GM12878 (cell line): ENCODE measurements at regions not wholly inside any gene's neighbourhood (a gene's known extent, or its start where the extent isn't known, plus 50 kb on each side); places are given as distances from the start of the nearest gene placed in this dataset.

ENCODE experiments used
- ATAC-seq: fragments of 200-7000 bp; cut with Tn5 transposase; 3 replicates; pipeline ENCODE4 v1.9.1; 2020; ENCODE audit warnings: mild to moderate bottlenecking, moderate library complexity
- BruUV-seq: library from RNA; stranded (reverse); fragments of 400-500 nt; replicated peaks from 2 replicates; lab custom pipeline; 2021; lab: Mats Ljungman, UMichigan
- CTCF ChIA-PET: fragments of 300-600 bp; sonication (Branson Sonifier 250); formaldehyde crosslinking; extraction: SDS; loops from one replicate; lab custom pipeline; 2021; ENCODE audit warnings: inconsistent platforms; lab: Yijun Ruan, JAX
- POLR2A ChIA-PET: fragments of 350-600 bp; formaldehyde crosslinking; extraction: SDS; loops from one replicate; lab custom pipeline; 2021; ENCODE audit warnings: inconsistent platforms; lab: Charles Lee
- RAD21 ChIA-PET: fragments of 300-600 bp; sonication (Branson Sonifier 250); formaldehyde crosslinking; loops from one replicate; lab custom pipeline; 2023; ENCODE audit warnings: antibody characterized with exemption; ENCODE audit not compliant: unreplicated experiment; lab: Charles Lee
- SMC1A ChIA-PET: fragments of 300-600 bp; sonication (Branson Sonifier 250); formaldehyde crosslinking; loops from one replicate; lab custom pipeline; 2023; ENCODE audit not compliant: unreplicated experiment, uncharacterized antibody; lab: Charles Lee
- DNase-seq: peaks from one replicate; pipeline ENCODE4 v3.0.0-alpha.2; 2011; ENCODE audit warnings: low read depth, low spot score
- FAIRE-seq: peaks from 3 replicates; lab custom pipeline; 2011; peaks lifted over from hg19 to GRCh38; lab: Jason Lieb, UNC
- H2AFZ ChIP-seq: 2 replicates; pipeline ENCODE4 v1.6.0; 2011; ENCODE audit warnings: low read depth, low read length, control low read depth; ENCODE audit not compliant: control insufficient read depth
- H3K27ac ChIP-seq: 2 replicates; pipeline ENCODE4 v1.5.1; 2011; ENCODE audit warnings: control low read depth; ENCODE audit not compliant: control insufficient read depth, insufficient read depth
- H3K27me3 ChIP-seq, 2 experiments: replicated peaks in 1 of 2; 2 replicates each; pipeline versions ENCODE4 v1.6.0 to v1.6.1; 2011; ENCODE audit warnings: low read length in 1 of 2; ENCODE audit not compliant: control insufficient read depth in 2 of 2, insufficient read depth in 2 of 2
- H3K36me3 ChIP-seq, 2 experiments: 2 replicates each; pipeline ENCODE4 v1.5.1; 2011; ENCODE audit warnings: low read length in 1 of 2; ENCODE audit not compliant: control insufficient read depth in 2 of 2, insufficient read depth in 2 of 2
- H3K4me1 ChIP-seq: 2 replicates; pipeline ENCODE4 v1.6.1; 2011; ENCODE audit warnings: mild to moderate bottlenecking, low read length, moderate library complexity, mixed read lengths; ENCODE audit not compliant: control insufficient read depth, insufficient read depth
- H3K4me2 ChIP-seq: 2 replicates; pipeline ENCODE4 v1.6.0; 2011; ENCODE audit warnings: control low read depth; ENCODE audit not compliant: control insufficient read depth, insufficient read depth
- H3K4me3 ChIP-seq: fragments of 200-600 bp; sonication (generic); 2 replicates; pipeline ENCODE4 v1.5.1; 2016
- H3K79me2 ChIP-seq: 2 replicates; pipeline ENCODE4 v1.6.0; 2011; ENCODE audit warnings: low read length; ENCODE audit not compliant: control insufficient read depth, insufficient read depth
- H3K9ac ChIP-seq: 2 replicates; pipeline ENCODE4 v1.8.0; 2011; ENCODE audit warnings: low read length, control low read depth, mixed read lengths; ENCODE audit not compliant: control insufficient read depth, insufficient read depth
- H3K9me3 ChIP-seq: replicated peaks from 3 replicates; pipeline ENCODE4 v1.5.1; 2011; ENCODE audit warnings: mild to moderate bottlenecking, low read length; ENCODE audit not compliant: control insufficient read depth, insufficient read depth
- H4K20me1 ChIP-seq: 2 replicates; pipeline ENCODE4 v1.6.0; 2011; ENCODE audit not compliant: control insufficient read depth, insufficient read depth
- CHD1 ChIP-seq: IDR thresholded peaks from 2 replicates; pipeline ENCODE4 v1.6.1; 2012; ENCODE audit warnings: low read depth, low read length, improper control_type of control experiment
- ETV6 ChIP-seq, 2 experiments: fragments of 450-650 bp in 1 of 2; IDR thresholded peaks in 1 of 2; conservative IDR thresholded peaks in 1 of 2; 2 replicates each; pipeline ENCODE4 v1.6.1; 2014; ENCODE audit warnings: antibody characterized with exemption in 1 of 2, borderline replicate concordance in 1 of 2, low read depth in 1 of 2, mild to moderate bottlenecking in 1 of 2, moderate library complexity in 1 of 2
- GATAD2B ChIP-seq: fragments of 450-650 bp; conservative IDR thresholded peaks from 2 replicates; pipeline ENCODE4 v1.6.1; 2017; ENCODE audit warnings: low read depth, mild to moderate bottlenecking, moderate library complexity
- JUND ChIP-seq: IDR thresholded peaks from 2 replicates; pipeline ENCODE4 v1.6.1; 2012; ENCODE audit warnings: low read depth, mild to moderate bottlenecking, low read length, improper control_type of control experiment, moderate library complexity
- MEF2A ChIP-seq: IDR thresholded peaks from 2 replicates; pipeline ENCODE4 v1.6.1; 2011; ENCODE audit warnings: low read depth, mild to moderate bottlenecking, low read length, moderate library complexity; ENCODE audit not compliant: insufficient read depth
- MEF2B ChIP-seq: fragments of 450-650 bp; IDR thresholded peaks from 2 replicates; pipeline ENCODE4 v1.6.1; 2018; ENCODE audit warnings: mild to moderate bottlenecking, moderate library complexity; ENCODE audit not compliant: partially characterized antibody, poor library complexity, severe bottlenecking
- NRF1 ChIP-seq: conservative IDR thresholded peaks from 2 replicates; pipeline ENCODE4 v1.6.1; 2011; ENCODE audit warnings: mild to moderate bottlenecking, low read depth, low read length, improper control_type of control experiment
- PAX8 ChIP-seq: fragments of 450-650 bp; IDR thresholded peaks from 2 replicates; pipeline ENCODE4 v1.6.1; 2017; ENCODE audit warnings: mild to moderate bottlenecking, moderate library complexity
- RAD51 ChIP-seq: fragments of 450-650 bp; IDR thresholded peaks from 2 replicates; pipeline ENCODE4 v1.6.1; 2016; ENCODE audit warnings: moderate library complexity, mild to moderate bottlenecking, inconsistent platforms
- RB1 ChIP-seq: fragments of 450-650 bp; formaldehyde crosslinking; IDR thresholded peaks from 2 replicates; pipeline ENCODE4 v1.6.1; 2017; ENCODE audit warnings: mild to moderate bottlenecking, borderline replicate concordance
- SPI1 ChIP-seq: IDR thresholded peaks from 2 replicates; pipeline ENCODE4 v1.6.1; 2011; ENCODE audit warnings: low read depth, mild to moderate bottlenecking, low read length, moderate library complexity, borderline replicate concordance; ENCODE audit not compliant: insufficient read depth
- SREBF1 ChIP-seq: IDR thresholded peaks from 2 replicates; pipeline ENCODE4 v1.6.1; 2012; ENCODE audit warnings: mild to moderate bottlenecking, low read length
- WGBS: methylation state at CpG from one replicate; pipeline ENCODE4 v1.1.6; 2016; ENCODE audit warnings: low lambda C conversion rate; ENCODE audit not compliant: insufficient replicate concordance, insufficient coverage; ENCODE audit errors: missing lambda C conversion rate; 5-methylcytosine and 5-hydroxymethylcytosine counted together
- in situ Hi-C: fragments of 300-500 bp; cut with MboI; formaldehyde crosslinking; loops from 9 replicates; pipeline ENCODE4 v1.14.3; 2018; ENCODE audit warnings: mixed read lengths
- intact Hi-C: fragments of 100-400 bp; cut with micrococcal nuclease; formaldehyde crosslinking; loops from one replicate; pipeline ENCODE4 v1.14.2; 2022; ENCODE audit not compliant: unreplicated experiment
- TF ChIP-seq, protein P1 (sequence below), 3 experiments: IDR thresholded peaks in 2 of 3; conservative IDR thresholded peaks in 1 of 3; 2 replicates each; pipeline ENCODE4 v1.5.1; 2011; ENCODE audit warnings: low read depth in 3 of 3, low read length in 3 of 3, mild to moderate bottlenecking in 3 of 3, control low read depth in 2 of 3, moderate library complexity in 2 of 3, inconsistent platforms in 1 of 3, mixed read lengths in 1 of 3; ENCODE audit not compliant: control insufficient read depth in 2 of 3, insufficient read depth in 1 of 3; ENCODE audit errors: extremely low read depth in 1 of 3
- TF ChIP-seq, protein P2 (sequence below): IDR thresholded peaks from 2 replicates; pipeline ENCODE4 v1.6.1; 2012; ENCODE audit warnings: low read depth, low read length, improper control_type of control experiment
- TF ChIP-seq, protein P3 (sequence below): fragments of 450-650 bp; IDR thresholded peaks from 2 replicates; pipeline ENCODE4 v1.6.1; 2016; ENCODE audit warnings: mild to moderate bottlenecking

DNA sequence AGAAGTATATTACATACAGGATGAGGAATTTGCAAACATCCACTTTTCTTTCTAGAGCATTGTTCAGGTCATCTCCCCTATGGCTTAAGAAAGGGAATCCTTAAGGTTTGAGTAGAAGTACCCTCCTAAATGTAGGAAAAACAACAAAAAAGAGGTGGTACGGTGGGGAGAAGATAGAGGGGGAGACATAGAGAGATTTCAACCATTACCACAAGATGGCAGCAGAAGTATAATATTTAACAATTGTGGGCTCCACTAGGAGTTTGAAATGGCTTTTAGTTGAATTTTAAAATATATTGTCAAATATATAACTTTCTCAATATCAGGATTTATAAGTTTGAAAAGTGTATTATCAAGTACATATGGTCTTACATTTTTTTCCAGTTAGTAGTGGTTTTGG is 72.7 kb upstream of the PRKG1 start (continued):
- TF ChIP-seq RB1 (no peak), GATAD2B (no peak), PAX8 (no peak), NRF1 (no peak)
- TF ChIP-seq, protein P1, sequence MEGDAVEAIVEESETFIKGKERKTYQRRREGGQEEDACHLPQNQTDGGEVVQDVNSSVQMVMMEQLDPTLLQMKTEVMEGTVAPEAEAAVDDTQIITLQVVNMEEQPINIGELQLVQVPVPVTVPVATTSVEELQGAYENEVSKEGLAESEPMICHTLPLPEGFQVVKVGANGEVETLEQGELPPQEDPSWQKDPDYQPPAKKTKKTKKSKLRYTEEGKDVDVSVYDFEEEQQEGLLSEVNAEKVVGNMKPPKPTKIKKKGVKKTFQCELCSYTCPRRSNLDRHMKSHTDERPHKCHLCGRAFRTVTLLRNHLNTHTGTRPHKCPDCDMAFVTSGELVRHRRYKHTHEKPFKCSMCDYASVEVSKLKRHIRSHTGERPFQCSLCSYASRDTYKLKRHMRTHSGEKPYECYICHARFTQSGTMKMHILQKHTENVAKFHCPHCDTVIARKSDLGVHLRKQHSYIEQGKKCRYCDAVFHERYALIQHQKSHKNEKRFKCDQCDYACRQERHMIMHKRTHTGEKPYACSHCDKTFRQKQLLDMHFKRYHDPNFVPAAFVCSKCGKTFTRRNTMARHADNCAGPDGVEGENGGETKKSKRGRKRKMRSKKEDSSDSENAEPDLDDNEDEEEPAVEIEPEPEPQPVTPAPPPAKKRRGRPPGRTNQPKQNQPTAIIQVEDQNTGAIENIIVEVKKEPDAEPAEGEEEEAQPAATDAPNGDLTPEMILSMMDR (IDR thresholded peaks at IDR 0.05 in 2 of 3, conservative IDR thresholded peaks at IDR 0.05 in 1 of 3; ENCODE audit: control insufficient read depth in 2 of 3, extremely low read depth in 1 of 3, insufficient read depth in 1 of 3, low read depth in 3 of 3, low read length in 3 of 3) = peak; percentile 36 to 50 (median 41); a peak in 5 of 6 replicates

DNA sequence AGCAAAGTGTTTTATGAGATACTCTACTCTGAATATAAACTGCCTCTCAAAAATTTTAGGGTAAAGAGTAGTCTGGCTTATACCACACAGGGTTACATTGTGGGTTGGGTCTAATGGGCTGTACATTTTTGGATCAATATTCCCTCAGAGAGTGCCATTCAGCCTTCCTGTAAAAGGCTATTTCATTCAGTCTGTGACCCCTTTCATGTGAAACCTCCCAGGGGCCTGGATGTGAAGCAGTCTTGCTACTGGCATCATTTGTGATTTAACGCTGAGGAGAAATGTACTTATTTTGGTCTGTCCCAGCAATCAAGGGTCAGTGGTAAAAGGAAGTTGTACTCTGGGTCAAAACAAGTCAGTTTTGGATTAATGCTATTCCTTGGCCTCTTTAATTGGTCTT is 71.8 kb upstream of the PRKG1 start:
- Histone ChIP-seq H3K4me1 (no peaks in the 10 kb centered on the region), H4K20me1 (no peaks in the 10 kb centered on the region), H3K9me3 (no peaks in the 10 kb centered on the region), H2AFZ (no peak overlapping the region), H3K27me3 (no peaks in the 10 kb centered on the region; a peak in 1 of 4 replicates), H3K4me2 (no peak overlapping the region), H3K9ac (no peak overlapping the region), H3K4me3 (no peak overlapping the region), H3K27ac (no peak overlapping the region), H3K36me3 (no peaks in the 10 kb centered on the region), H3K79me2 (no peaks in the 10 kb centered on the region)
- no peak for DNase-seq
- 0% methylated on average over 1 of the region's 1 CpG for WGBS
- ChIA-PET RAD21 (no interaction called here), POLR2A (no interaction called here), SMC1A (no interaction called here), CTCF (no interaction called here)
- BruUV-seq = no TSS peak
- in situ Hi-C loops (loop anchor here (25.0 kb wide), 1 partner anchor 1210 kb away; no protein-coding TSS in a partner anchor), intact Hi-C loops (loop anchor here (5.0 kb wide), 1 partner anchor 420 kb away; no protein-coding TSS in a partner anchor)
- no peak for FAIRE-seq
- ATAC-seq = no peak
- TF ChIP-seq, protein P2, sequence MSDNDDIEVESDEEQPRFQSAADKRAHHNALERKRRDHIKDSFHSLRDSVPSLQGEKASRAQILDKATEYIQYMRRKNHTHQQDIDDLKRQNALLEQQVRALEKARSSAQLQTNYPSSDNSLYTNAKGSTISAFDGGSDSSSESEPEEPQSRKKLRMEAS = no peak
- TF ChIP-seq SREBF1 = no peak
- TF ChIP-seq RAD51 = no peak
- no peak for TF ChIP-seq SPI1
- no peak for TF ChIP-seq ETV6 (conservative IDR thresholded peaks at IDR 0.05 in 1 of 2, IDR thresholded peaks at IDR 0.05 in 1 of 2; ENCODE audit: borderline replicate concordance in 1 of 2, low read depth in 1 of 2)
- no peak for TF ChIP-seq NRF1
- TF ChIP-seq, protein P3, sequence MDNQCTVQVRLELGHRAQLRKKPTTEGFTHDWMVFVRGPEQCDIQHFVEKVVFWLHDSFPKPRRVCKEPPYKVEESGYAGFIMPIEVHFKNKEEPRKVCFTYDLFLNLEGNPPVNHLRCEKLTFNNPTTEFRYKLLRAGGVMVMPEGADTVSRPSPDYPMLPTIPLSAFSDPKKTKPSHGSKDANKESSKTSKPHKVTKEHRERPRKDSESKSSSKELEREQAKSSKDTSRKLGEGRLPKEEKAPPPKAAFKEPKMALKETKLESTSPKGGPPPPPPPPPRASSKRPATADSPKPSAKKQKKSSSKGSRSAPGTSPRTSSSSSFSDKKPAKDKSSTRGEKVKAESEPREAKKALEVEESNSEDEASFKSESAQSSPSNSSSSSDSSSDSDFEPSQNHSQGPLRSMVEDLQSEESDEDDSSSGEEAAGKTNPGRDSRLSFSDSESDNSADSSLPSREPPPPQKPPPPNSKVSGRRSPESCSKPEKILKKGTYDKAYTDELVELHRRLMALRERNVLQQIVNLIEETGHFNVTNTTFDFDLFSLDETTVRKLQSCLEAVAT = no peak
- TF ChIP-seq JUND = no peak
- no peak for TF ChIP-seq MEF2B
- no peak for TF ChIP-seq MEF2A
- TF ChIP-seq CHD1 = no peak
